ENCODE measurements at regions not wholly inside any gene's neighbourhood (a gene's known extent, or its start where the extent isn't known, plus 50 kb on each side); places are given as distances from the start of the nearest gene placed in this dataset.

DNA sequence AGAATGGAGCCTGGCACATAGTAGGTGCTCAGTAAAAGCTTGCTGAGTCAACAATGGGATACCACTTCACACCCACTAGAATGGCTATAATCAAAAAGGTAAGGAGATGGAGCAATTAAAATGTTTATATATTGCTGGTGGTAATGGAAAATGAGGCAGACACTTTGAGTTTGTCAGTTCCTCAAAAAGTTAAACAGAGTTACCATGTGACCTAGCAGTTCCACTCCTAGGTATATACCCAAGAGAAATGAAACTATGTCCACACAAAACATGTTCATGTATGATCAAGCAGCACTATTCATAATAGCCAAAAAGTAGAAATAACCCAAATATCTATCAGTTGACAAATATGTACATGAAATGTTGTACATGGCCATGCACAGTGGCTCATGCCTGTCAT, 74.8 kb upstream of the ECE1 start:
- TF ChIP-seq, protein P1, sequence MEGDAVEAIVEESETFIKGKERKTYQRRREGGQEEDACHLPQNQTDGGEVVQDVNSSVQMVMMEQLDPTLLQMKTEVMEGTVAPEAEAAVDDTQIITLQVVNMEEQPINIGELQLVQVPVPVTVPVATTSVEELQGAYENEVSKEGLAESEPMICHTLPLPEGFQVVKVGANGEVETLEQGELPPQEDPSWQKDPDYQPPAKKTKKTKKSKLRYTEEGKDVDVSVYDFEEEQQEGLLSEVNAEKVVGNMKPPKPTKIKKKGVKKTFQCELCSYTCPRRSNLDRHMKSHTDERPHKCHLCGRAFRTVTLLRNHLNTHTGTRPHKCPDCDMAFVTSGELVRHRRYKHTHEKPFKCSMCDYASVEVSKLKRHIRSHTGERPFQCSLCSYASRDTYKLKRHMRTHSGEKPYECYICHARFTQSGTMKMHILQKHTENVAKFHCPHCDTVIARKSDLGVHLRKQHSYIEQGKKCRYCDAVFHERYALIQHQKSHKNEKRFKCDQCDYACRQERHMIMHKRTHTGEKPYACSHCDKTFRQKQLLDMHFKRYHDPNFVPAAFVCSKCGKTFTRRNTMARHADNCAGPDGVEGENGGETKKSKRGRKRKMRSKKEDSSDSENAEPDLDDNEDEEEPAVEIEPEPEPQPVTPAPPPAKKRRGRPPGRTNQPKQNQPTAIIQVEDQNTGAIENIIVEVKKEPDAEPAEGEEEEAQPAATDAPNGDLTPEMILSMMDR (IDR thresholded peaks at IDR 0.05) = no peak
- no peak for TF ChIP-seq POLR2A (IDR thresholded peaks at IDR 0.05)
- intact Hi-C loops (cut with DNase I; ENCODE audit: low total_unique reads) = loop anchor here (5.0 kb wide), 2 partner anchors 108 to 133 kb away; no protein-coding TSS in a partner anchor
- DNase-seq (ENCODE audit: low spot score in 2 of 2) = no peak
- H3K4me3 ChIP-seq (ENCODE audit: low read depth, poor library complexity, severe bottlenecking) = no peak overlapping the region

DNA sequence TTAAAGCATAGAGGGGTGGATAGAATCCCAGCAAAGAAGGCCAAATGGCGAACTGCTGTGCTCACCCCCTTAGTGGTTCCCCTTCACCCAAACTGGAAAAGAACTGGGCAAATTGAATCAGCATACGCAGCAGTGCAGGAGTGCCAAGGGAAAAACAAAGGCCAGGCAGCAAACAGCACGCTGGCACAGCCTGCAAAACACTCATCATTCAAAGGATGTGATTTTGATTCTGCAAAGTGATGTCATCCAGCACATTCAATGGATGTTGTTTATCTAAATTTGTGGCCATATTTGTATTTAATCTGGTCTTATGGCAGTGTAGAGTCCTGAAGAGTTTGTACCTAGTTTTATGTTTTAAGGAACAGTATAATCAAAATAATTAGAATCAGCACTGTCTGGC, 71.8 kb upstream of the ECE1 start:
- intact Hi-C loops (cut with DNase I; ENCODE audit: low total_unique reads) = no loop called here
- WGBS, 2 donors = 34 to 41% methylated on average over 3 of the region's 3 CpGs
- no peak for TF ChIP-seq POLR2A (IDR thresholded peaks at IDR 0.05)
- TF ChIP-seq, protein P1 (IDR thresholded peaks at IDR 0.05) = no peak
- DNase-seq (ENCODE audit: low spot score in 2 of 2) = no peak
- no peak overlapping the region for H3K4me3 ChIP-seq (ENCODE audit: low read depth, poor library complexity, severe bottlenecking)

DNA sequence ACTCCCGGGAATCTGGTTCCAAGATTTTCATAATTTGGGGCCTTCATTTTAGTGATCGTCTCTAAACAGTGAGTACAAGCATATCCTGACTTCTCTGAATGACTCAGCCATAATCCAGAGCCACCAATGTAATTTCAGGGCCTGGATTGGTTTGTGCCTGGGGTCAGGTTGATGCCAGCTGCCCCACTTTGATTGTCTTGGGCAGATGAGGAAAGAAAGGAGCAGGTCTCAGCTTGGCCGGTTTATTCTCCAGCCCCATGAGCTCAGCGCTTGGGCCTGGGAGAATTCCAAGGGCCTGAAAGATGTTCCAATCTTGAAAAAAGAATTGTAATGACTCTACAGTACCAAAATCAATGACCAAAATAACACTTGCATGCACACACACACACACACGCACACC, 71.2 kb upstream of the ECE1 start:
- no peak for DNase-seq (ENCODE audit: low spot score in 2 of 2)
- no peak overlapping the region for H3K4me3 ChIP-seq (ENCODE audit: low read depth, poor library complexity, severe bottlenecking)
- WGBS, 2 donors = 50 to 54% methylated on average over 5 of the region's 5 CpGs
- intact Hi-C loops (cut with DNase I; ENCODE audit: low total_unique reads) = no loop called here
- TF ChIP-seq, protein P1 (IDR thresholded peaks at IDR 0.05) = no peak
- TF ChIP-seq POLR2A (IDR thresholded peaks at IDR 0.05) = no peak

DNA sequence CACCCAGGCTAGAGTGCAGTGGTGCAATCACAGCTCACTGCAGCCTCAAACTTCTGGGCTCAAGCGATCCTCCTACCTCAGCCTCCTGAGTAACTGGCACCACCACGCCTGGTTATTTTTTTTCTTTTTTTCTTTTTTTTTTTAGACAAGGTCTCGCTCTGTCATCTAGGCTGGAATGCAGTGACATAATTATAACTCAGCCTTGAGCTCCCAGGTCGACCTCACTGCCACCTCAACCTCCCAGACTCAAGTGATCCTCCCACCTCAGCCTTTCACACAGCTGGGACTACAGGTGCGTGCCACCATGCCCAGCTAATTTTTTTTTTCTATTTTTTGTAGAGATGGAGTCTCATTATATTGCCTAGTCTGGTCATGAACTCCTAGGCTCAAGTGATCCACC, 66.9 kb upstream of the ECE1 start:
- TF ChIP-seq, protein P1 (IDR thresholded peaks at IDR 0.05) = no peak
- TF ChIP-seq POLR2A (IDR thresholded peaks at IDR 0.05) = no peak
- WGBS, 2 donors = 90 to 91% methylated on average over 5 of the region's 5 CpGs
- DNase-seq (ENCODE audit: low spot score in 2 of 2) = no peak
- intact Hi-C loops (cut with DNase I; ENCODE audit: low total_unique reads) = no loop called here
- H3K4me3 ChIP-seq (ENCODE audit: low read depth, poor library complexity, severe bottlenecking) = no peak overlapping the region

DNA sequence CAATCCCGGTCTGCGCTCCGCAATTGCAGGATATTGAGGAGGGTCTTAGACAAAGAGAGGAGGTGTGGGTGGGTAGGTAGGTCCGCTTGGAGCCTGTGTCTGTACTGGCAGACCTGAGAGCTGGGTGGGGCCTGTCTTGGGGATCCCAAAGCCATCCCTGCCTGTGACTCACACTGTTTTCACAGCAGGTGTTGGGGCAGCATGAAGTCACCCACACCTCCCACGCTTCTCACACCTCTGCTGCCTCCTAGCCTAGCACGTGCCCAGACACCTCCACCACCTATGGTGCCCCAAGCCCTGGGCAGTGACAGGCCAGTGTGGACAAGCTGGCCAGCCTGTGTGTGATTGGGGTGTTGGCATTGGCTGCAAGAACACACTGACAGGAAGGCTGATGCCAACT, 65.7 kb upstream of the ECE1 start:
- TF ChIP-seq POLR2A (IDR thresholded peaks at IDR 0.05) = no peak
- TF ChIP-seq, protein P1 (IDR thresholded peaks at IDR 0.05) = no peak
- WGBS, 2 donors = 53 to 55% methylated on average over 6 of the region's 6 CpGs
- intact Hi-C loops (cut with DNase I; ENCODE audit: low total_unique reads) = no loop called here
- DNase-seq (ENCODE audit: low spot score in 2 of 2) = no peak
- H3K4me3 ChIP-seq (ENCODE audit: low read depth, poor library complexity, severe bottlenecking) = no peak overlapping the region

DNA sequence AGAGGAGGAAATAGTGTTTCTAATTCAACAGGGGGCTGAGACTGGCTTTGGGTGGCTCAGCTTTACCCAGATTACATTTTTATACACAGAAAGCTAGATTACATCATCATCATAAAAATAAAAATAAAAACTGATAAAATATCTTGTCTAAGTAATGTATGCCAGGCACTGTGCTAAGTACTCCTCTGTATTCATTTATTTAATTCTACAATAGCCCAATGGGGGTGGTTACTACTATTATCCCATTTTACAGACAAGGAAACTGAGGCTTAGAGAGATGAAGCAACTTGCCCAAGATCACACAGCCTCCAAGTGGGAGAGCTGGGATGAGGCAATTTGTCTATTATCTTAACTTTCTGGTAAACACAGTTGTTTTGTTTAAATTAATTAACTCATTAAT, 62.3 kb upstream of the ECE1 start:
- H3K4me3 ChIP-seq (ENCODE audit: low read depth, poor library complexity, severe bottlenecking) = no peak overlapping the region
- TF ChIP-seq POLR2A (IDR thresholded peaks at IDR 0.05) = no peak
- TF ChIP-seq, protein P1 (IDR thresholded peaks at IDR 0.05) = no peak
- intact Hi-C loops (cut with DNase I; ENCODE audit: low total_unique reads) = no loop called here

More for the DNA sequence above, 62.3 kb upstream of the ECE1 start:
- DNase-seq (ENCODE audit: low spot score in 2 of 2) = no peak

Data from lower leg skin (tissue), 4 donors.